H1 (cell line): ENCODE measurements at regions not wholly inside any gene's neighbourhood (a gene's known extent, or its start where the extent isn't known, plus 50 kb on each side); places are given as distances from the start of the nearest gene placed in this dataset.

Source experiments
- CTCF ChIA-PET: fragments of 300-600 bp; sonication (Branson Sonifier 250); formaldehyde crosslinking; loops from one replicate; lab custom pipeline; 2021; ENCODE audit not compliant: partially characterized antibody; lab: Charles Lee
- POLR2A ChIA-PET: fragments of 300-600 bp; sonication (Branson Sonifier 250); formaldehyde crosslinking; loops from one replicate; lab custom pipeline; 2021; ENCODE audit warnings: inconsistent platforms; ENCODE audit not compliant: partially characterized antibody; lab: Charles Lee
- DNase-seq, 2 experiments: peaks; one replicate each; pipeline versions ENCODE4 v3.0.0 to v3.0.0-alpha.2; 2010 to 2022; ENCODE audit warnings: low spot score in 2 of 2, low read depth in 1 of 2, mixed read lengths in 1 of 2
- FAIRE-seq: peaks from 2 replicates; lab custom pipeline; 2011; peaks lifted over from hg19 to GRCh38; lab: Jason Lieb, UNC
- H2AFZ ChIP-seq: 2 replicates; pipeline ENCODE4 v1.8.1; 2012; ENCODE audit warnings: low read length, inconsistent platforms
- H2AK5ac ChIP-seq: 2 replicates; pipeline ENCODE4 v1.6.1; 2013; ENCODE audit warnings: low read depth, low read length
- H2BK120ac ChIP-seq: replicated peaks from 2 replicates; pipeline ENCODE3; 2013; ENCODE audit warnings: low read depth, low read length, inconsistent platforms
- H2BK12ac ChIP-seq: 2 replicates; pipeline ENCODE4 v1.6.1; 2013; ENCODE audit warnings: low read depth, low read length
- H2BK15ac ChIP-seq: 2 replicates; pipeline ENCODE4 v1.6.1; 2013; ENCODE audit warnings: low read length
- H2BK20ac ChIP-seq: 2 replicates; pipeline ENCODE4 v1.6.1; 2013; ENCODE audit warnings: low read length
- H2BK5ac ChIP-seq: 2 replicates; pipeline ENCODE4 v1.6.1; 2013; ENCODE audit warnings: low read depth, low read length
- H3K14ac ChIP-seq: 2 replicates; pipeline ENCODE4 v1.6.1; 2013; ENCODE audit warnings: inconsistent platforms; ENCODE audit not compliant: insufficient read length
- H3K18ac ChIP-seq: 2 replicates; pipeline ENCODE4 v1.6.1; 2013; ENCODE audit warnings: low read length; ENCODE audit errors: extremely low read depth
- H3K23ac ChIP-seq: 2 replicates; pipeline ENCODE4 v1.6.1; 2013; ENCODE audit warnings: inconsistent platforms; ENCODE audit not compliant: insufficient read length
- H3K23me2 ChIP-seq: 2 replicates; pipeline ENCODE4 v1.6.1; 2013; ENCODE audit warnings: low read depth, low read length
- H3K27ac ChIP-seq: 2 replicates; pipeline ENCODE4 v1.6.1; 2011; ENCODE audit warnings: low read depth, low read length, inconsistent platforms
- H3K27me3 ChIP-seq, 4 experiments: replicated peaks in 1 of 4; 1 replicate in 1 of 4; 2 replicates in 3 of 4; pipeline versions ENCODE4 v1.6.1 to v1.8.1; 2011 to 2013; ENCODE audit warnings: low read length in 3 of 4, mild to moderate bottlenecking in 3 of 4, inconsistent platforms in 2 of 4, mixed read lengths in 2 of 4, moderate library complexity in 1 of 4; ENCODE audit not compliant: control insufficient read depth in 3 of 4, insufficient read depth in 3 of 4; ENCODE audit errors: extremely low read depth in 1 of 4
- H3K36me3 ChIP-seq, 4 experiments: 2 replicates each; pipeline versions ENCODE4 v1.6.1 to v1.8.1; 2011 to 2013; ENCODE audit warnings: mild to moderate bottlenecking in 4 of 4, low read length in 3 of 4, moderate library complexity in 2 of 4, control low read depth in 1 of 4, inconsistent platforms in 1 of 4; ENCODE audit not compliant: insufficient read depth in 4 of 4, control insufficient read depth in 2 of 4
- H3K4ac ChIP-seq: replicated peaks from 2 replicates; pipeline ENCODE3; 2013; ENCODE audit warnings: low read length, low read depth, mixed read lengths, inconsistent platforms; ENCODE audit not compliant: insufficient read length
- H3K4me1 ChIP-seq, 4 experiments: replicated peaks in 1 of 4; 1 replicate in 1 of 4; 2 replicates in 3 of 4; pipeline versions ENCODE4 v1.6.1 to v1.8.1; 2011 to 2013; ENCODE audit warnings: low read length in 3 of 4, inconsistent platforms in 2 of 4, mixed read lengths in 1 of 4; ENCODE audit not compliant: insufficient read depth in 4 of 4, control insufficient read depth in 3 of 4
- H3K4me2 ChIP-seq, 2 experiments: 2 replicates each; pipeline versions ENCODE4 v1.6.1 to v1.8.1; 2011 to 2013; ENCODE audit warnings: low read depth in 2 of 2, low read length in 2 of 2, control low read depth in 1 of 2, inconsistent platforms in 1 of 2, mild to moderate bottlenecking in 1 of 2; ENCODE audit not compliant: insufficient read depth in 1 of 2
- H3K4me3 ChIP-seq, 4 experiments: fragments of 200-600, 300-600 bp in 1 of 4; sonication (generic), shearing (Covaris generic), sonication (Bioruptor Twin) in 1 of 4; 2 replicates each; pipeline versions ENCODE4 v1.5.1 to v1.8.1; 2011 to 2016; ENCODE audit warnings: low read length in 4 of 4, low read depth in 3 of 4, control low read depth in 2 of 4, inconsistent platforms in 2 of 4, mild to moderate bottlenecking in 2 of 4, mixed read lengths in 1 of 4, moderate library complexity in 1 of 4; ENCODE audit not compliant: insufficient read depth in 2 of 4; ENCODE audit errors: extremely low read depth in 1 of 4
- H3K56ac ChIP-seq: replicated peaks from 2 replicates; pipeline ENCODE3; 2013; ENCODE audit warnings: low read depth, mild to moderate bottlenecking, mixed read lengths, low read length, inconsistent platforms; ENCODE audit not compliant: insufficient read length
- H3K79me1 ChIP-seq: 2 replicates; pipeline ENCODE4 v1.6.1; 2013; ENCODE audit warnings: low read depth, low read length, control low read depth
- H3K79me2 ChIP-seq, 2 experiments: 2 replicates each; pipeline versions ENCODE4 v1.6.1 to v1.8.1; 2012 to 2013; ENCODE audit warnings: low read length in 2 of 2, mild to moderate bottlenecking in 2 of 2, inconsistent platforms in 1 of 2; ENCODE audit not compliant: insufficient read depth in 2 of 2, control insufficient read depth in 1 of 2
- H3K9ac ChIP-seq, 4 experiments: replicated peaks in 1 of 4; 1 replicate in 1 of 4; 2 replicates in 3 of 4; pipeline versions ENCODE4 v1.6.1 to v1.8.1; 2011 to 2013; ENCODE audit warnings: low read depth in 3 of 4, low read length in 3 of 4, control low read depth in 2 of 4, mild to moderate bottlenecking in 2 of 4, moderate library complexity in 2 of 4, inconsistent platforms in 1 of 4; ENCODE audit errors: extremely low read depth in 1 of 4
- H3K9me3 ChIP-seq, 2 experiments: 2 replicates each; pipeline versions ENCODE4 v1.6.1 to v1.8.1; 2012 to 2013; ENCODE audit warnings: mild to moderate bottlenecking in 2 of 2, moderate library complexity in 2 of 2, control low read depth in 1 of 2, inconsistent platforms in 1 of 2, low read depth in 1 of 2, low read length in 1 of 2, mixed read lengths in 1 of 2; ENCODE audit not compliant: insufficient read depth in 2 of 2
- H4K20me1 ChIP-seq, 2 experiments: replicated peaks in 1 of 2; 2 replicates each; pipeline versions ENCODE3 to v1.8.1; 2011 to 2013; ENCODE audit warnings: inconsistent platforms in 2 of 2, low read length in 2 of 2, mild to moderate bottlenecking in 1 of 2; ENCODE audit not compliant: insufficient read depth in 2 of 2, control insufficient read depth in 1 of 2
- H4K5ac ChIP-seq: 2 replicates; pipeline ENCODE4 v1.6.1; 2013; ENCODE audit warnings: low read length, low read depth, mixed read lengths, inconsistent platforms; ENCODE audit not compliant: insufficient read length
- H4K8ac ChIP-seq: 2 replicates; pipeline ENCODE4 v1.8.0; 2013; ENCODE audit warnings: mild to moderate bottlenecking, moderate library complexity, low read length, inconsistent platforms; ENCODE audit not compliant: insufficient read depth; ENCODE audit errors: extremely low read depth
- H4K91ac ChIP-seq: replicated peaks from 2 replicates; pipeline ENCODE3; 2013; ENCODE audit warnings: low read length, mixed read lengths, inconsistent platforms; ENCODE audit not compliant: insufficient read length
- RAD21 ChIP-seq, 2 experiments: IDR thresholded peaks in 1 of 2; conservative IDR thresholded peaks in 1 of 2; 2 replicates each; pipeline ENCODE4 v1.6.1; 2011; ENCODE audit warnings: low read depth in 2 of 2, low read length in 2 of 2, improper control_type of control experiment in 1 of 2, inconsistent platforms in 1 of 2, mild to moderate bottlenecking in 1 of 2, moderate library complexity in 1 of 2
- WGBS, 2 experiments: shearing (Covaris generic) in 1 of 2; methylation state at CpG; one replicate each; pipeline versions ENCODE4 v1.1.6 to v1.1.7; 2013 to 2015; ENCODE audit warnings: low lambda C conversion rate in 2 of 2, mixed read lengths in 2 of 2, inconsistent platforms in 1 of 2, low coverage in 1 of 2, missing lambda C conversion rate in 1 of 2; ENCODE audit not compliant: insufficient replicate concordance in 2 of 2, insufficient coverage in 1 of 2, insufficient read length in 1 of 2; ENCODE audit errors: extremely low coverage in 1 of 2, missing lambda C conversion rate in 1 of 2; 5-methylcytosine and 5-hydroxymethylcytosine counted together
- TF ChIP-seq, protein P1 (sequence below), 3 experiments: IDR thresholded peaks; 1 replicate in 2 of 3; 2 replicates in 1 of 3; pipeline versions ENCODE4 v1.5.1 to v1.6.1; 2011; ENCODE audit warnings: low read length in 3 of 3, mild to moderate bottlenecking in 3 of 3, inconsistent platforms in 2 of 3, low read depth in 1 of 3, moderate library complexity in 1 of 3; ENCODE audit not compliant: insufficient read depth in 1 of 3; ENCODE audit errors: control extremely low read depth in 1 of 3

- H3K79me1 ChIP-seq, result no peaks in the 10 kb centered on the region
- no peak overlapping the region for H3K23ac ChIP-seq
- H3K36me3 ChIP-seq, result no peaks in the 10 kb centered on the region
- no peaks in the 10 kb centered on the region for H3K9me3 ChIP-seq
- no peaks in the 10 kb centered on the region for H3K23me2 ChIP-seq
- POLR2A ChIA-PET, result interaction anchor here (0.9 to 2.9 kb wide), 6 partner anchors 9 to 22 kb away, joined by 3 to 11 read pairs (median 5); no protein-coding TSS in a partner anchor
- H3K18ac ChIP-seq, result no peak overlapping the region
- H4K91ac ChIP-seq, result no peak overlapping the region
- TF ChIP-seq, protein P1, sequence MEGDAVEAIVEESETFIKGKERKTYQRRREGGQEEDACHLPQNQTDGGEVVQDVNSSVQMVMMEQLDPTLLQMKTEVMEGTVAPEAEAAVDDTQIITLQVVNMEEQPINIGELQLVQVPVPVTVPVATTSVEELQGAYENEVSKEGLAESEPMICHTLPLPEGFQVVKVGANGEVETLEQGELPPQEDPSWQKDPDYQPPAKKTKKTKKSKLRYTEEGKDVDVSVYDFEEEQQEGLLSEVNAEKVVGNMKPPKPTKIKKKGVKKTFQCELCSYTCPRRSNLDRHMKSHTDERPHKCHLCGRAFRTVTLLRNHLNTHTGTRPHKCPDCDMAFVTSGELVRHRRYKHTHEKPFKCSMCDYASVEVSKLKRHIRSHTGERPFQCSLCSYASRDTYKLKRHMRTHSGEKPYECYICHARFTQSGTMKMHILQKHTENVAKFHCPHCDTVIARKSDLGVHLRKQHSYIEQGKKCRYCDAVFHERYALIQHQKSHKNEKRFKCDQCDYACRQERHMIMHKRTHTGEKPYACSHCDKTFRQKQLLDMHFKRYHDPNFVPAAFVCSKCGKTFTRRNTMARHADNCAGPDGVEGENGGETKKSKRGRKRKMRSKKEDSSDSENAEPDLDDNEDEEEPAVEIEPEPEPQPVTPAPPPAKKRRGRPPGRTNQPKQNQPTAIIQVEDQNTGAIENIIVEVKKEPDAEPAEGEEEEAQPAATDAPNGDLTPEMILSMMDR (IDR thresholded peaks at IDR 0.05; ENCODE audit: control extremely low read depth in 1 of 3, insufficient read depth in 1 of 3, low read depth in 1 of 3, low read length in 3 of 3), result no peak
- TF ChIP-seq RAD21 (IDR thresholded peaks at IDR 0.05 in 1 of 2, conservative IDR thresholded peaks at IDR 0.05 in 1 of 2; ENCODE audit: low read depth in 2 of 2, low read length in 2 of 2), result peak; percentile 39 to 42; a peak in 3 of 4 replicates
- FAIRE-seq (no peak), DNase-seq (no peak)
- no peaks in the 10 kb centered on the region for H3K27me3 ChIP-seq
- no peak overlapping the region for H4K5ac ChIP-seq
- no peaks in the 10 kb centered on the region for H3K4me1 ChIP-seq
- H3K79me2 ChIP-seq, result no peaks in the 10 kb centered on the region
- 77% methylated on average over 5 of the region's 5 CpGs; no CpG with 5 or more reads in 1 of the 2 experiments for WGBS, 2 experiments
- no peak overlapping the region for H2AFZ ChIP-seq
- H2BK120ac ChIP-seq, result no peak overlapping the region
- no peak overlapping the region for H3K56ac ChIP-seq
- H4K8ac ChIP-seq, result no peak overlapping the region
- H2BK5ac ChIP-seq, result no peak overlapping the region
- no peaks in the 10 kb centered on the region for H4K20me1 ChIP-seq
- no peak overlapping the region for H3K9ac ChIP-seq
- CTCF ChIA-PET, result interaction anchor here (0.7 to 1.5 kb wide), 13 partner anchors 9 to 131 kb away, joined by 3 to 6 read pairs (median 3); no protein-coding TSS in a partner anchor
- H3K4me3 ChIP-seq, result no peak overlapping the region
- no peak overlapping the region for H2AK5ac ChIP-seq
- H2BK12ac ChIP-seq, result no peak overlapping the region
- no peak overlapping the region for H3K27ac ChIP-seq
- H2BK20ac ChIP-seq, result no peak overlapping the region
- no peak overlapping the region for H3K4ac ChIP-seq
- H2BK15ac ChIP-seq, result no peak overlapping the region
- no peak overlapping the region for H3K14ac ChIP-seq
- no peak overlapping the region for H3K4me2 ChIP-seq
Measured at GRCh38 chr12:59304077-59304721, 291.6 kb upstream of the SLC16A7 start.
